HG02852 (cell line): ENCODE measurements at regions not wholly inside any gene's neighbourhood (a gene's known extent, or its start where the extent isn't known, plus 50 kb on each side); places are given as distances from the start of the nearest gene placed in this dataset.

Source experiments
- ATAC-seq: cut with Tn5 transposase; IDR thresholded peaks from one replicate; pipeline ENCODE4 v1.9.1; 2021; ENCODE audit warnings: mild to moderate bottlenecking, moderate library complexity; ENCODE audit not compliant: unreplicated experiment

DNA sequence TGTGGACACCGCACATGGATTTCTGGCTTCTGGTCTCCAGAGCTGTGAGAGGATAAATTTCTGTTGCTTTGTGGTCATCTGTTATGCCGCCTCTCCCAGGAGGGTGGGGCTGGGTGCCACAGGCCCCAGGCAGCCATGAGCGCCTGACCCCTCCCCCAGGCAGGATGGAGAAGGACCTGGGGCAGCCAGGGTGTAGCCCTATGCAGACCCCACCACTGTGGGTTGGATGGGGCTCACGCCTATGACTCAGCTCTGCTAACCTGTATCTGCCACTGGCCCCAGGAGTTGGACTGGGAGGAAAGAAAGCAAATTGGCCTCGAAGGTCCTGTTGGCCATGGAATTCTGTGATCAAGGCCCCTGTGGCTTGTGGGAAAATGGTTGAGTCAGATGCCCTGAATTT lies 1351.1 kb downstream of the BRD1 start:
- no peak for ATAC-seq

DNA sequence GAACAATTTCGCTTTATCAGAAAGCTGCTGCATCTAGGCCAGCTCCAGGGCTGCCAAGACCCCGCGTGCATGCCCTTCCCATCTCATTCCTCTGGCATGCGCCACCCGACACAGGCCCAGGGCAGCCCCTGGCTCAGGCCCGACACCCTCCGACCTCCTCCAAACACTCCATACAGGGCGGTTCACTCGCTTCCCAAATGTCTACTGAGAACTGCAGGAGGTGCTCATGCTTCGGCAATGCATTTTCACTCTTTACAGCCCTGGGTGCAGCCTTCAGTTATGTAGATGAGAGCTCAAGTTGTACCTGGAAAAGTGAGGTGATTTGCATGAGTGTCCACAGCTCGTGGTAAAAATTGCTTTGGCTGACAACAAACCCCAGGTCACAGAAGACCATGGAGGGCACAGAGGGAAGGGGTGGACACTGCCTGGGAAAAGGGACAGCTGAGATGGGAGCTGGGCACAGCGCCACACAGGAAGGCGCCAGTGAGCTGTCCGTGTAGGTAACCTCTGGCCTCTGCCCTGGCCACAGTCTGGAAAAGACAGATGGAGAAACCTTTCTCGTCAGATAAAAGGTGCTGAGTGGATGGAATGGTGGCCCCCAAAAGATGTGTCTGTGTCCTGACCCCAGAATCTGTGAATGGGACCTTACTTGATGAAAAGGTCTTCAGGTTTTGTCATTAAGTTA lies 1351.9 kb downstream of the BRD1 start:
- no peak for ATAC-seq

DNA sequence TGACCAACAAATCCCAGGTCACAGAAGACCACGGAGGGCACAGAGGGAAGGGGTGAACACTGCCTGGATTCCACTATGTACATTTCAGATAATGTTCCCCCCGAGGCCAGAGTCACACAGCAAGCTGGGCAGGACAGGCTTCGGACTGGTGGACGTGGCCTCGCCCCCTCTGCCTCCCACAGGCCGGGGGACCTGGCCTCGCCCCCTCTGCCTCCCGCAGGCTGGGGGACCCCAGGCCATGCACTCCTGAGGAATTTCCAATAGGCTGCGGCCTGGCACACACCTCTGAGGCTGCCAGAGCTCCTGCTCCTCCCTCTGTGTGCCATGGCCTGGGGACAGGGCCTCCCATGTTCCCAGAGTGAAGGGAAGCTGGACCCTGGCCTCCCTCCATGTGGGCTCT lies 1352.8 kb downstream of the BRD1 start:
- no peak for ATAC-seq

DNA sequence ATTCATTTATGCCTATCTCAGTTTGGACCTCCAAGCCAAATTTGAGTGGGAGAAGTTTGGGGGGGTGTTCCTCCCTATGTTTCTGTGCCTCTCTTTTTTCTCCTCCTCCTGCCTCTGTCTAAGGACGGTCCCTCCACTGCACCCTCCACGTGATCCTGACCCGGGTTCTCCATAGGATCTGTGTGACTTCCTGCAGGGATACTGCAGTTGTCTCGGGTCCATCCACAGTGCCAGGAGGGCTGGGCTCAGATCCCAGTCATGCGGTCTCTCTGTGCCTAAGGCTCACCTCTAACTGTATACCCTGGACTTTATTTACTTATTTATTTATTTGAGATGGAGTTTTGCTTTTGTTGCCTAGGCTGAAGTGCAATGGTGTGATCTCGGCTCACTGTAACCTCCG lies 1354.5 kb downstream of the BRD1 start:
- ATAC-seq: no peak

DNA sequence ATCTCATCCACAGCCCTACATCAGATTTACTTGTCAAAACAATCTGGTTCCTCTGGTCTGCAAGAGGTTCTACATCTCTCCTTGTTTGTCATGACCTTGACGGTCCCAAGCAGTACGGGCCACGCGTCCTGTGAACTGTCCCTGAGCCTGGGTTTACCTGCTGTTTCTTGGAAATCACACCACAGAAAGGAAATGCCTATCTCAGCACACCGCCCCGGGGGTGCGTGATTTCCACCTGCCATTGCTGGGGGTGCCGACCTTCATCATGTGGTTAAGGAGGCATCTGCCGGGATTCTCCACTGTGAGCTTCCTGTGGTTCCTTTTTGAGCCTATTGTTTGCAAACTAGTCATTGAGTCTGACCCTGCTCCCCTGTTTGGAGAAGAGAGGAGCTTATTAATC lies 1363.4 kb downstream of the BRD1 start:
- no peak for ATAC-seq

DNA sequence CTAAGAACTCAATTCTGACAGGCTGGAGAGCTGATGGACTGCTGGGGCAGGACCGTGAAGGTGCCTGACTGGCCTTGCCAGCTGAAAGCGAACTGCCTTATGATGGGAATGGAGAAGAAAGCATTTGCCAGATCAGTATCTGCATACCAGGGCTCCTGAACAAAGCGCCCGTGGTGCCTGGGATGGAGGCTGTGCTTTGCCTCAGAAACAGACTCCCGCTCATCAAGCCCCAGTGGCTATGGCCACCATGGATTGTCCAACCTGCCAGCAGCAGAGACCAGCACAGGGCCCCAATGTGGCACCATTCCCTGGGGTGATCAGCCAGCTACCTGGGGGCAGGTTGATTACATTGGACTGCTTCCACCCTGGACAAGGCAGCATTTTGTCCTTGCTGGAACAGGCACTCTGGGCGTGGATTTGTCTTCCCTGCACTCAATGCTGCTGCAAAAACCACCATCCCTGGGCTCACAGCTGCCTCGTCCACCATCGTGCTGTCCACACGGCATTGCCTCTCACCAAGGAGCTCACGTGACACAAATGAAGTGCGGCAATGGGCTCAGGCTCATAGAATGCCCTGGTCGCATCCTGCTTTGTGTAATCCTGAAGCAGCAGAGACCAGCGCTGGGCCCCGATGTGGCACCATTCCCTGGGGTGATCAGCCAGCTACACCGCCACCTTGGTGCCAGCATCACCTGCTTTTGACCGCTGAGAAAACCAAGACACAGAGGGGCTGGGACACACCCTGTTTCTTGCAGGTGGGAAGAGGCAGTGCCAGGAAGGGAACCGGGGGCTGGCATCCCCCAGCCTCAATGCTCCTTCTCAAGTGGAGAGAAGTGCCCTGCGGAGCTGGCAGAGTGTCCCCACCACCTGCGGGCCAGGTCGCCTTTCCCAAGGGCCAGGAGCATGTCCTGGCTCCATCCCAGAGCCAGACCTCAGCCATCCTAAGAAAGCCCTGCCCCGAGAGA lies 1367.5 kb downstream of the BRD1 start:
- ATAC-seq: no peak

DNA sequence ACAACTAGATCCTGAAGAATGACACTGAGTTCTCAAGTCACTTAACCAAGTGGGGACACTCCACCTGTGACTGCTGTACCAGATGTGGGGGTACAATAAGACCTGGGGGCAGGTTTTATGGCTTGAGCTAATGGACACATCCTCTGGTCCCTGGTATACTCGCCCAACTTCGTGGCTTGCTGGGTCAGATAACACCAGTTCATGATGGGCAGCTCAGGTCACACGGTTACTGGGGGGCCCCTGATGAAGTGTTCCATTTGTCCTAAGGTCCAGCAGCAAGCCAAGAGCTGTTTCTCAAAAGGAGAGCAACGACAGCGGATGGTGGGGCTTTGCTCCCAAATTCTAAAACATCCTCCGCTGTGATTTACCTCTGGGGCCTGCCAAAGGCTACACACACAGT lies 1368.4 kb downstream of the BRD1 start:
- no peak for ATAC-seq

DNA sequence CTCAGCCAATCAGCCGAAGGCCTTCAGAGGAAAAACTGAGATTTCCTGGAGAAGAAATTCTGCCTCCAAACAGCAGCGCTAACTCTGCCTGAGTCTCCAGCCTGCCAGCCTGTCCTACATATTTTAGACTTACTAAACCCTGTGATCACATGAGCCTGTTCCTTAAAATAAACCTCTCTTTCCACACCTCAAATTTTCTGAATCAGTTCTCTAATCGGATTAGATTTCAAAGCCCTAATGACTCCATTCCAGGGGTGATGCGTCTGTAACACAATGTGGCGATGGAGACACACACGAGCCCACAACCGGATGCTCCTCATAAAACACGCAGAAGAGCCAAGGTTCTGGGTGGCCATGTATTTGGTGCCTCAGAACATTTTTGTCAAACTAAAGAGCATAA lies 1371.2 kb downstream of the BRD1 start:
- ATAC-seq: no peak

DNA sequence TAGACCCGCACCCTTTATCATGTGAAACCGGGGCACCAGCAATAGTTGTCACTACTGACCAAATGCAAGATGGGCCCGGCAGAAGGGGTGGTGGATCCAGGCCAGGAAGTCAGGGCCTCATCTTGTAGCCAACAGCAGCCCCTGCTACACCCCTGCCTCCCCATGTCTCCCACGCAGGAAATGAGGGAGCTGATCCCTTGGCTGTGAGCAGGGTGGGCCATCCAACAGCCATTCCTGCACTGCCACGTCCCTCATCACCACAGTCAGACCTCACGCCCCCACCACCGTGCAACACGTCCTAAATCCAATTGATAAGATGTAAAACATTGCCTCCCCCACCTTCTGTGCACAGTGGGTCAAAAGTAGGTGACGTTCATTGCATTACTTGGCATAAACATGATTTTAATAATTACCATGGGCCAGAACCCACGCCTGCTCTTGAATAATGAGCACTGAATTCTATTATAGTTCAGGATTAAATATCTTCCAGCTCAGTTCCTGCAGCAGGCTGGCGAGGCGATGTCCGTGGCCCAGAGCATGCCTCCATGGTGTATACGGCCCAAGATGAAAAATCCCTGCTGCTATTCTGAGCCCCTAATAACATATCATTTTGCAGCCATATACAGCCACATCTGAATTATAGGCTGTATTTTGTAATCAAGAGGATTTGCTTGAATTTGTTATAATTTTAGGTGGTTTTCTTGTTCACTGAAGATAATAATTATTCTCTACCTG lies 1373.8 kb downstream of the BRD1 start:
- ATAC-seq: no peak

DNA sequence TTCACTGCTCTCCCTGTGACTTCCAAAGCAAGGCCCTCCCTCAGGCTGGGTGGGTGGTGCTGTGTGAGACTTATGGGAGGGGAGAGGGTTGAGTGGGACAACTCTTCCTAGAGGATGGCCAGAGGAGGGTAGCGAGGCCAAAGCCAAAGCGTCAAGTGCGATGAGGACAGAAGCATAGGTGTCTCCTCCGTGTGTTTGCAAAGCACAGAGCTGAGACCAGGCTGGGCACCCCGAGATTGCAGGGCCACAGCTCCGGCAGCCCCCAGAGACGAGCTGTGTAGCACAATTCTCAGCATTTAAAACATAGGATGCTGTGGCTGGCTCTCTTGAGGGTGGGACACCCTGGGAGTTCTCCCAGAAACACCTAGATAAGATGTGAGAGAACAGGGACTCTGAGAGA lies 1374.5 kb downstream of the BRD1 start:
- ATAC-seq: no peak

DNA sequence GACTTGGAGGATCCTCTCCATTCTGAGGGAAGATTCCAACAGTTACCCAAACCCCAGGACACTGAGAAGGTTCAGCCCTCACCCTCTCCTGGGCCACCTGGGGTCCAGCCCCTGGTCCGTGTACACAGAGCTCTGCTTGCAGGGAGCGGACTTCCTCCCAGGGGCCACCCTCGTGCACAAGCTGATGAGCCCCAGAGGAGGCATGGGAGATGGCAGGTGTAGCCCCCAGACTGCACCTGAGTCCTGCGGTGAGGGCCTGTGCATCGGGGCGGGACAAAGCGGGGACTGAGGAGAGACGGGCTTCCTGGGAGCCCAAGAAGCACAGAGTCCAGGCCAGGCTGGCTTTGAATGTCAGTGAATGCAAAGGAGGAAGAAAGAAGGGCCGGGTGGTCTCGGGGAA lies 1374.9 kb downstream of the BRD1 start:
- ATAC-seq: no peak

DNA sequence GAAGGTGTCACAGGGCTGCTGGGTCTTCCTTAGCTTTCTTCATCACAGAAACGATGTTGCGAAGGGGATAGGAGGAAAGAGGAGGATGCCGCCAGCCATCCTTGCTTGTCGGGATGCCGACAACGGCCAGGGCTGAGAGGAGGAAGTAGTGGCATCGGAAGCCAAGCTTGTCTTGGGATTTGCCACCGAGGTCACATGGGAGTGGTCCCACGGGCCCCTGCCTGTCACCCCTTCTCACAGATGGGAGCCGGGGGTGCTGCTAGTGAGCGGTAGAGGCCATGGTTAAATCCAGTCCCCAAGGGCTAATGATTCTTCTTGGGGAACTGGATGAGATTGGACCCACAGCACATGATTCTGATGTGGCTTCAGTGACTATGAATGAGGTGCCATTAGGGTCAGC lies 1375.8 kb downstream of the BRD1 start:
- ATAC-seq: no peak

DNA sequence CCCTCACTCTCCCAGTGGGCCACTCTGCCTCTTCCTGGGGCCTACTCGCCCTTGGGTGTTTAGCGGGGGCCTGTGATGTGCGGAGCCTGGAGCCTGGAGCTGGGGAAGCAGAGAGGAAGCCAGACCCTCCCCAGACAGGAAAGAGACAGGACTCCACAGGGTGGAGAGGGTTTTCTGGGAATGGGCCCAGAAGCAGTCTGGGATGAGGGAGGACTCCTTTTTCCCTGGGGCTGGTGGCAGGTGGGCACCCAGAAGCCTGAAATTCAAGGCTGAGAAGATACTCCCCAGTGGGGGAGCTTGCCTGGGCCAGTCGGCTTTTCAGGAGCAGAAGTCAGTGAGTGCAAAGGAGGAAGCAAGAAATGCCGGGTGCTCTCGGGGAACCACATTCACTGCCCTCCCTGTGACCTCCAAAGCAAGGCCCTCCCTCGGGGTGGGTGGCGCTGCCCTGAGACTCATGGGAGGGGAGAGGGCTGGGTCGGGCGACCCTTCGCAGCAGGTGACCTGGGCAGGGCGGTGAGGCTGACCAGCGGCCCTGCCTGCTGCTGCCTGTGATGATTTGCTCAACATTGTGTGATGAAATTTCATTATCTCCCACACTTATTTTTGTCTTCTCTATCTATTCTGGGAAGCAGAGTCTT lies 1377.4 kb downstream of the BRD1 start:
- no peak for ATAC-seq

DNA sequence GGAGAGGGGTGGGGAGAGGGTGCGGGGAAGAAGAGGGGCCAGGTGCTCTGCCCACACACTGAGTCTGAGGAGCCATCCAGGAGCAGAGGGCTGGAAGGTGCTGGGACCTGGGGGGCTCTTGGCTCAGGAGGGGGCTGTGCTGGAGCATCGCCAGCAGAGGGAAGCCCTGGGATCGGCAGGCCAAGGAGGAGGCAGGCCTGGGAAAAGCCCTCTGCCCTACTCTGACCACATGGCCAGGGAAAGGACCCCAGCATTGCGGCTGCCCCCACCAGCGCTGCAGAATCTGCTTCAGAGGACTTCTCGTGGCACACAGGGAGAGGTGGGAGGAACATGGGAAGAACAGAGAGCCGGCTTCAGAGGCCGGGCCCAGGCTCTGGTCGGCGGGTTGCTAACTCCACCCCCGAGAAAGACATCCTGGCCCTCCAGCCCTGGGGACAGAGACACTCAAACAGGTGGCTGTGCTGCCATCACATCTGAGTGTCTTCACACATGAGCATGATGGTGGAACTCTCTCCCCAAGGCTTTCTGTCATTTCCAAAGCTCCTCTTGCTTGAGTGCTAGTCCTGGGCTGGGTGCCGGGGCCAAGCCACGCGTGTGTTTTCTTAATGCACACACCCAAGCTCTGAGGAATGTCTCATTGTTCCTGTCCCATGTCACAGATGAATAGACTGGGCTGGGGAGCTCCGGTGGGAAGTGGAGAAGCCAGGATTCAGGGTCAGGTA lies 1378.0 kb downstream of the BRD1 start:
- no peak for ATAC-seq

DNA sequence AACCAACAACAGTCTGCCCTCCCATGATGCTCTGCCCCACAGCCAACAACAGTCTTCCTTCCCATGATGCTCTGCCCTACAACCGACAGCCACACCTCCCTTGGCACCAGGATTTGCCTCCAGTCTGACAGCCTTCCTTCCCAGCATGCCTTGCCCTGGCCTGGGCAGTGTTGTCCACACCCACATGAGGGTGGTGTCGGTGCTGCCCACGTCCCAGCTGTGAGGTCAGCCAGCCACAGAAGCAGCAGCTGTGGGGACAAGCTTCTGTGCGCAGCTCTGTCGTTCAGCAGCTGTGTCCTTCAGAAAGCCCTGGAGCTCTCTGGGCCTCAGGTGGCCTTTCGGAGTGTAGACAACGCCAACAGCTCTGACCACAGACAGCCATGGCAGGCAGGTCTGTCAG lies 1378.9 kb downstream of the BRD1 start:
- ATAC-seq: no peak

DNA sequence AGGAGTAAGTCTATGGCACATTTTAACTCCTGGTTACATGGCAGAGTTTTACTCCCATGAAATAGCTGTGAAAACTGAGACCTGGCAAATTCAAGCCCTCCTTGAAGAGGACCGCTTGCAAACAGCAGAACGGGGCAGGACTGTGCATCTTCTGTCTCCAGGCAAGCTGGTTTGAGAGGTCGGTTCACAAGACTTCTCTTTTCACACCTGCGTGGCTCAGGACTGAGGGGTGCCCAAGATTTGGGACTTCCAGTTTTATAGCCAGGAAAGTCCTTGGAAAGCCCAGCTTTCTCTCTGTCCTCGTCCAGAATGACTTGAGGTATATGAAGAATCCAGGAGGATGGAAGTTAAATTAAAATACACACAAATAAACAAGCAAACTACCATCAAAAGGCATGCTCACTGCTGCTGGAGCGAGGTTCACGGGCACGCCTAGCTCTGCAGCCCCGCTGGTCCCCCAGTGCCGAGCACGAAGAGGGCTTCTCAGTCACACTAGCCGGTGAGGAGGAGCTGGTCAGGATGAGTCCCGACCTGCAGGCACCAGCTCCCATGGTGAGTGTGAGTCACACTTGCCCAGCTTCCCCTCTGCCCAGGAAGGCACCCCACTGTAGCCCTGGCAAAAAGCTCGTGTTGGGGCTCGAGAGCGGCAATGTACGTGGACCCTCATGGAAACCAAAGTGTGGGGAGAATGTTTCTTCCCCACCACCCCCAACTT lies 1382.4 kb downstream of the BRD1 start:
- no peak for ATAC-seq

DNA sequence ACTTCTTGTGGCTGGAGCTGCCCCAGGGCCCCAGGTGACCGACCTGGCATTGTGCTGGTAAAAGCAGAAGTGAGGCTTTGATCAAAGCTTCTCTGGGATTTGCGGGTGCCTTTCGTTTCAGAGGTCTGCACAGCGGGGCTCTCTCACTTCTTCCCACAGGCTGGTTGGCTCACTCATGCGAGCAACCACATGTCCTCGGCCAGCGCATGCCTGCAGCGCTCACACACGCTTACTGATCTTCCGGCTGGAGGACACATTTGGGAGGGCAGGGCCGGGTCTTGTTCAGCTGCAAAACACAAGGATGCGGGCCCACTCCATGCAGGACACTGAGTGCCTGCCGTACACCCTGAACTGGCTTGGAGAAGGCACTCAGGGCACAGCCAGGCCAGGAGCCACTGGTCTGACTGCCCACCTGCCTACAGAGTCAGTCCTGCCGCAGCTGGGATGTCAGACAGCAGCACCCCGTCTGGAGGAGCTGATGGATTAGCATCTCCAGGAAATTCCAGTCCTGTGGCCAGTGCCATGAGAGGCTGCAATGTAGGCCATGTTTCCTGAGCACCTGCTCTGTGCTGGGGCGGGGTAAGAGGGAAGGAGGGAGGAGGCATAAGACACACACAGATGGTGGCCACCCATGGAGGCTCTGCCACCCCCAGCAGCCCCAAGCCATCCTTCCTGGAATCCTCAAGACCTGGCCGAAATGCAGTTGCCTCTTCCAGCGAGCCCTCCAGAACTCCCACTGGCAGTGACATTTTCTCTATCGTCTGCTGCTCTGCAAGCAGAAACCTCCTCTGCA lies 1383.2 kb downstream of the BRD1 start:
- peak; percentile 64 for ATAC-seq

DNA sequence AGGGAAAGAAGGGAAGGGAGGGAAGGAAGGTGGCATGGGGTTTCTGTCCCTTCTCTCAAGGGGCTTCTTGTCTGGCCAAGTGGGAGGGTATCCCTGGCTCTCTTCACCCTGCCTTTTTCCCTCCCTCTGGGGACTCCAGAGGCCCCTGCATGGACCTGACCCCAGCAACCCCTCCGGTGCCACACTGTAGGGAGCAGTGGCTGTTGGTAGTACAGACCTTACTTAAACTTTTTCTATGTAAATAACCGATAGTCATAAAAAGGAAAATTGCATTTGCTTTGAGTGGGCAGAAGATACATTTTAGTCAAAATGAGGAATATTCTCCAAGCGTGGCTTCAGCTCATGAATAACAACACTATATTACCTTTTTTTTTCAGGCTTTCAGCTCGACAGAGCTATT lies 1384.0 kb downstream of the BRD1 start:
- no peak for ATAC-seq

DNA sequence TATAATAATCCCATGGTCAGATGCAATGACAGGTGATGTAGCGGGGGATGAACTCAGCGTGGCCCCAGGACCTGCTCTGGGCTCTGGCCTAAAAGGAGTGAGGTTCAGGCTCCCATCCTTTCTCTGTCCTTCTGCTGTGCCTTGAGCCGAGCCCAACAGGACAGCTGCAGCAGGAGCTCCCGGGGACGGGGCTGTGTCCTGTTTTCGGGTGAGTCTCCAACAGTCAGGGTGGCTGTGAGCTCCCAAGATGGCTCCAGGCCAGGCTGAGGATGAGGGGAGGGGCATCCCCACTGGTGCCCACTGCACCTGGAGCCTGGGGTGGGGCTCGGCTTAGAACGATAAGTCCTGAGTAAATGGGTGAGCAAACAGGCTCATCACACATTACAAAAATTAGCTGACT lies 1385.0 kb downstream of the BRD1 start:
- no peak for ATAC-seq
